ENCODE measurements at regions not wholly inside any gene's neighbourhood (a gene's known extent, or its start where the extent isn't known, plus 50 kb on each side); places are given as distances from the start of the nearest gene placed in this dataset.
"Not testable (repeated sequence)": the region's sequence is repeated elsewhere in the genome, so short reads cannot be mapped to it uniquely, and the experiment has no call there.

- Mint-ChIP-seq H3K9me3 (peaks cover 80 to 81% of the 10 kb centered on the region in 2 experiments), H3K27ac (no peak overlapping the region), H3K36me3 (ENCODE audit: insufficient read depth in 1 of 3, low read depth in 3 of 3) (peaks cover 6 to 15% (median 7%) of the 10 kb centered on the region in 3 experiments; a peak in 6 of 7 replicates), H3K4me3 (no peak overlapping the region), H3K27me3 (ENCODE audit: low read depth) (peaks cover 2% of the 10 kb centered on the region; the same call in 1 of the 2 replicates), H3K4me1 (no peaks in the 10 kb centered on the region)
- Histone ChIP-seq H3K4me1 (ENCODE audit: insufficient read depth, low read length) (no peaks in the 10 kb centered on the region), H2BK20ac (ENCODE audit: low read depth, low read length, poor library complexity, severe bottlenecking) (no peak overlapping the region), H2BK120ac (ENCODE audit: low read depth, low read length, poor library complexity, severe bottlenecking) (no peak overlapping the region), H3K4ac (ENCODE audit: low read depth, low read length) (no peak overlapping the region), H2BK12ac (ENCODE audit: insufficient read length, low read depth, low read length) (no peak overlapping the region), H3K9me3 (ENCODE audit: control insufficient read depth, low read depth, low read length) (peaks cover 63% of the 10 kb centered on the region), H3K56ac (ENCODE audit: insufficient read length, low read depth, low read length) (no peak overlapping the region), H3K27ac (ENCODE audit: insufficient read length, low read depth, low read length) (no peak overlapping the region), H2AK5ac (ENCODE audit: insufficient read length, low read length) (no peak overlapping the region), H3K14ac (ENCODE audit: insufficient read depth, low read length) (no peak overlapping the region), H2BK15ac (ENCODE audit: low read depth, low read length) (no peak overlapping the region), H3K23me2 (ENCODE audit: insufficient read length, low read depth, low read length, poor library complexity, severe bottlenecking) (no peaks in the 10 kb centered on the region), H3K4me2 (ENCODE audit: insufficient read depth, insufficient read length, low read length) (no peak overlapping the region), H4K20me1 (ENCODE audit: control insufficient read depth, insufficient read depth, insufficient read length) (no peaks in the 10 kb centered on the region), H2AFZ (ENCODE audit: low read length) (no peak overlapping the region), H3K27me3 (ENCODE audit: insufficient read depth, low read length) (no peaks in the 10 kb centered on the region), H3K79me2 (ENCODE audit: insufficient read depth, low read length) (no peaks in the 10 kb centered on the region), H4K5ac (ENCODE audit: insufficient read length, low read depth, low read length) (no peak overlapping the region), H4K8ac (replicated peaks; ENCODE audit: insufficient read length, low read depth, low read length) (no peak overlapping the region), H4K91ac (ENCODE audit: insufficient read length, low read depth, low read length) (no peak overlapping the region), H3T11ph (ENCODE audit: low read length) (no peak overlapping the region), H2BK5ac (ENCODE audit: insufficient read length, low read length) (no peak overlapping the region), H3K23ac (ENCODE audit: insufficient read length, low read depth, low read length) (no peak overlapping the region), H3K18ac (ENCODE audit: insufficient read length, low read depth, low read length) (no peak overlapping the region), H3K9ac (ENCODE audit: extremely low read depth, insufficient read length, low read length) (no peak overlapping the region), H3K79me1 (ENCODE audit: insufficient read depth, low read depth, low read length, poor library complexity, severe bottlenecking) (no peaks in the 10 kb centered on the region)
- no CpG with 5 or more reads among the region's 3 CpGs for WGBS (ENCODE audit: extremely low coverage, insufficient read length, low lambda C conversion rate)
- DNase-seq: no peak
- TF ChIP-seq CTCF (conservative IDR thresholded peaks at IDR 0.05): no peak
Observed at GRCh38 chr16:35215287-35215686, 1755.9 kb downstream of the TP53TG3F start.

- not testable (repeated sequence) for H3K4me1 Mint-ChIP-seq; H4K20me1 ChIP-seq (ENCODE audit: control insufficient read depth, insufficient read depth, insufficient read length); H2AK5ac ChIP-seq (ENCODE audit: insufficient read length, low read length); H3K4ac ChIP-seq (ENCODE audit: low read depth, low read length); H3K79me2 ChIP-seq (ENCODE audit: insufficient read depth, low read length); H3K9ac ChIP-seq (ENCODE audit: extremely low read depth, insufficient read length, low read length); H2BK5ac ChIP-seq (ENCODE audit: insufficient read length, low read length); H3K27ac ChIP-seq (ENCODE audit: insufficient read length, low read depth, low read length); H3K79me1 ChIP-seq (ENCODE audit: insufficient read depth, low read depth, low read length, poor library complexity, severe bottlenecking); H3K23me2 ChIP-seq (ENCODE audit: insufficient read length, low read depth, low read length, poor library complexity, severe bottlenecking); H3K4me3 Mint-ChIP-seq; H3K4me1 ChIP-seq (ENCODE audit: insufficient read depth, low read length); H3K23ac ChIP-seq (ENCODE audit: insufficient read length, low read depth, low read length); H3K27me3 ChIP-seq (ENCODE audit: insufficient read depth, low read length); H2BK15ac ChIP-seq (ENCODE audit: low read depth, low read length); H2BK20ac ChIP-seq (ENCODE audit: low read depth, low read length, poor library complexity, severe bottlenecking); H2BK12ac ChIP-seq (ENCODE audit: insufficient read length, low read depth, low read length); H2BK120ac ChIP-seq (ENCODE audit: low read depth, low read length, poor library complexity, severe bottlenecking); H2AFZ ChIP-seq (ENCODE audit: low read length); H3K27me3 Mint-ChIP-seq (ENCODE audit: low read depth); DNase-seq; H3T11ph ChIP-seq (ENCODE audit: low read length); H4K8ac ChIP-seq (replicated peaks; ENCODE audit: insufficient read length, low read depth, low read length); H3K56ac ChIP-seq (ENCODE audit: insufficient read length, low read depth, low read length); H4K5ac ChIP-seq (ENCODE audit: insufficient read length, low read depth, low read length); H3K18ac ChIP-seq (ENCODE audit: insufficient read length, low read depth, low read length); H3K14ac ChIP-seq (ENCODE audit: insufficient read depth, low read length); H3K4me2 ChIP-seq (ENCODE audit: insufficient read depth, insufficient read length, low read length); H4K91ac ChIP-seq (ENCODE audit: insufficient read length, low read depth, low read length); H3K27ac Mint-ChIP-seq
- peaks cover 7 to 18% (median 9%) of the 10 kb centered on the region in 3 experiments; a peak in 6 of 7 replicates for H3K36me3 Mint-ChIP-seq (ENCODE audit: insufficient read depth in 1 of 3, low read depth in 3 of 3)
- H3K9me3 Mint-ChIP-seq: peaks cover 79 to 81% of the 10 kb centered on the region in 2 experiments
- H3K9me3 ChIP-seq (ENCODE audit: control insufficient read depth, low read depth, low read length): peaks cover 53% of the 10 kb centered on the region
- WGBS (ENCODE audit: extremely low coverage, insufficient read length, low lambda C conversion rate): no CpG with 5 or more reads among the region's 6 CpGs
Observed at GRCh38 chr16:35216261-35216660, 1756.8 kb downstream of the TP53TG3F start.

Data from H9 (cell line).